ENCODE measurements at regions not wholly inside any gene's neighbourhood (a gene's known extent, or its start where the extent isn't known, plus 50 kb on each side); places are given as distances from the start of the nearest gene placed in this dataset.

- TF ChIP-seq CTCF (optimal IDR thresholded peaks at IDR 0.05 in 1 of 3, IDR thresholded peaks at IDR 0.05 in 1 of 3, conservative IDR thresholded peaks at IDR 0.05 in 1 of 3; ENCODE audit: extremely low read depth in 1 of 3, insufficient read depth in 2 of 3, low read length in 3 of 3) (no peak), EZH2 (IDR thresholded peaks at IDR 0.05; ENCODE audit: low read length) (no peak)
Measured at GRCh38 chr10:44281089-44281613, 103.7 kb downstream of the CXCL12 start.
